HCT116 (cell line): ENCODE measurements at regions not wholly inside any gene's neighbourhood (a gene's known extent, or its start where the extent isn't known, plus 50 kb on each side); places are given as distances from the start of the nearest gene placed in this dataset.

Experiments
- ATAC-seq: fragments of 200-7000 bp; cut with Tn5 transposase; 2 replicates; pipeline ENCODE4 v1.9.1; 2020; ENCODE audit warnings: mild to moderate bottlenecking, moderate library complexity
- BruUV-seq: library from RNA; stranded (reverse); fragments of 400-500 nt; replicated peaks from 2 replicates; lab custom pipeline; 2021; lab: Mats Ljungman, UMichigan
- CTCF ChIA-PET: fragments of 300-600 bp; sonication (Branson Sonifier 250); formaldehyde crosslinking; loops from one replicate; lab custom pipeline; 2021; ENCODE audit warnings: antibody characterized with exemption; lab: Charles Lee
- POLR2A ChIA-PET: fragments of 300-600, 350-600 bp; sonication (Branson Sonifier 250); formaldehyde crosslinking; loops from one replicate; lab custom pipeline; 2021; ENCODE audit warnings: antibody characterized with exemption; lab: Charles Lee
- RAD21 ChIA-PET, 2 experiments: fragments of 300-600 bp; sonication (Branson Sonifier 250); formaldehyde crosslinking; loops; one replicate each; lab custom pipeline; 2023; ENCODE audit warnings: low total read pairs in 2 of 2; ENCODE audit not compliant: uncharacterized antibody in 2 of 2, unreplicated experiment in 2 of 2, low non-redundant PET in 1 of 2; lab: Charles Lee
- DNase-seq: peaks from one replicate; pipeline ENCODE4 v3.0.0-alpha.2; 2010; ENCODE audit warnings: low read depth, low spot score
- H2AFZ ChIP-seq: fragments of 200-600 bp; shearing (Covaris generic), sonication (generic); 2 replicates; pipeline ENCODE4 v1.6.1; 2017; ENCODE audit warnings: low read depth, mixed run types, mixed read lengths, antibody characterized with exemption, low read length; ENCODE audit not compliant: poor library complexity, severe bottlenecking
- H3K27ac ChIP-seq: 2 replicates; pipeline ENCODE4 v1.5.1; 2012; ENCODE audit warnings: low read depth, low read length
- H3K27me3 ChIP-seq: fragments of 200-600 bp; sonication (generic); 2 replicates; pipeline ENCODE4 v1.6.1; 2016; ENCODE audit warnings: mixed run types, low read length, mixed read lengths; ENCODE audit not compliant: insufficient read depth
- H3K36me3 ChIP-seq, 2 experiments: fragments of 200-500 bp in 1 of 2; fragments of 200-600 bp in 1 of 2; sonication (Bioruptor generic) in 1 of 2; sonication (generic) in 1 of 2; 2 replicates each; pipeline versions ENCODE4 v1.5.1 to v1.6.1; 2014 to 2016; ENCODE audit warnings: low read length in 2 of 2, inconsistent platforms in 1 of 2, mixed read lengths in 1 of 2, mixed run types in 1 of 2; ENCODE audit not compliant: insufficient read depth in 2 of 2, control insufficient read depth in 1 of 2
- H3K4me1 ChIP-seq, 2 experiments: fragments of 200-600 bp in 1 of 2; sonication (generic) in 1 of 2; 2 replicates each; pipeline versions ENCODE4 v1.5.1 to v1.6.1; 2012 to 2017; ENCODE audit warnings: low read length in 2 of 2, inconsistent platforms in 1 of 2, mild to moderate bottlenecking in 1 of 2, mixed read lengths in 1 of 2, mixed run types in 1 of 2, moderate library complexity in 1 of 2; ENCODE audit not compliant: insufficient read depth in 2 of 2, control insufficient read depth in 1 of 2
- H3K4me2 ChIP-seq: fragments of 200-600 bp; sonication (generic); 2 replicates; pipeline ENCODE4 v1.6.1; 2017; ENCODE audit warnings: mixed run types, low read length, mixed read lengths
- H3K4me3 ChIP-seq, 2 experiments: fragments of 200-600 bp in 1 of 2; sonication (generic) in 1 of 2; replicated peaks in 1 of 2; 2 replicates each; pipeline ENCODE4 v1.5.1; 2011 to 2016; ENCODE audit warnings: low read length in 2 of 2, control low read depth in 1 of 2, low read depth in 1 of 2, mild to moderate bottlenecking in 1 of 2, mixed read lengths in 1 of 2, mixed run types in 1 of 2
- H3K79me2 ChIP-seq: fragments of 200-600 bp; sonication (generic); 2 replicates; pipeline ENCODE4 v1.6.1; 2017; ENCODE audit warnings: mild to moderate bottlenecking, mixed run types, low read length, moderate library complexity, mixed read lengths; ENCODE audit not compliant: insufficient read depth
- H3K9ac ChIP-seq: fragments of 200-600 bp; sonication (generic); 2 replicates; pipeline ENCODE4 v1.6.1; 2016; ENCODE audit warnings: low read length, mixed read lengths
- H3K9me2 ChIP-seq: fragments of 200-600 bp; sonication (generic), shearing (Covaris generic); 2 replicates; pipeline ENCODE4 v1.6.1; 2017; ENCODE audit warnings: mixed run types, mild to moderate bottlenecking, moderate library complexity; ENCODE audit not compliant: insufficient read depth
- H3K9me3 ChIP-seq, 2 experiments: fragments of 200-500 bp in 1 of 2; fragments of 200-600 bp in 1 of 2; sonication (Bioruptor generic) in 1 of 2; sonication (generic) in 1 of 2; 2 replicates each; pipeline ENCODE4 v1.6.1; 2014 to 2017; ENCODE audit warnings: low read length in 2 of 2, mixed read lengths in 2 of 2, inconsistent platforms in 1 of 2, low read depth in 1 of 2, mild to moderate bottlenecking in 1 of 2, mixed run types in 1 of 2, moderate library complexity in 1 of 2; ENCODE audit not compliant: control insufficient read depth in 1 of 2, insufficient read depth in 1 of 2
- H4K20me1 ChIP-seq: fragments of 200-600 bp; sonication (generic), shearing (Covaris generic); 2 replicates; pipeline ENCODE4 v1.6.1; 2017; ENCODE audit warnings: mixed run types, mild to moderate bottlenecking, moderate library complexity; ENCODE audit not compliant: insufficient read depth
- ATF3 ChIP-seq: IDR thresholded peaks from 2 replicates; pipeline ENCODE4 v1.6.1; 2012
- CEBPB ChIP-seq: IDR thresholded peaks from 2 replicates; pipeline ENCODE4 v1.6.1; 2012; ENCODE audit warnings: low read depth
- CTCF ChIP-seq, 3 experiments: fragments of 200-600 bp in 1 of 3; sonication (generic) in 1 of 3; IDR thresholded peaks in 2 of 3; conservative IDR thresholded peaks in 1 of 3; 2 replicates each; pipeline ENCODE4 v1.5.1; 2012 to 2017; ENCODE audit warnings: low read depth in 2 of 3, low read length in 2 of 3, antibody characterized with exemption in 1 of 3, borderline replicate concordance in 1 of 3, control low read depth in 1 of 3, mild to moderate bottlenecking in 1 of 3, mixed read lengths in 1 of 3, mixed run types in 1 of 3, moderate library complexity in 1 of 3; ENCODE audit not compliant: insufficient read depth in 1 of 3
- ELF1 ChIP-seq: IDR thresholded peaks from 2 replicates; pipeline ENCODE4 v1.6.1; 2012; ENCODE audit warnings: low read depth, borderline replicate concordance
- MAX ChIP-seq: IDR thresholded peaks from 2 replicates; pipeline ENCODE4 v1.6.1; 2012
- TCF7L2 ChIP-seq: IDR thresholded peaks from 2 replicates; pipeline ENCODE4 v1.7.0; 2011; ENCODE audit warnings: borderline replicate concordance, inconsistent platforms; ENCODE audit not compliant: insufficient read depth, insufficient read length; ENCODE audit errors: extremely low read depth
- YY1 ChIP-seq: IDR thresholded peaks from 2 replicates; pipeline ENCODE4 v1.6.1; 2011; ENCODE audit warnings: low read length, low read depth, moderate library complexity, mild to moderate bottlenecking; ENCODE audit not compliant: insufficient replicate concordance; ENCODE audit errors: extremely low read depth
- ZBTB33 ChIP-seq: IDR thresholded peaks from 2 replicates; pipeline ENCODE4 v1.6.1; 2011; ENCODE audit warnings: mild to moderate bottlenecking, low read length, moderate library complexity; ENCODE audit not compliant: insufficient replicate concordance; ENCODE audit errors: extremely low read depth
- intact Hi-C: fragments of 100-400 bp; cut with micrococcal nuclease; formaldehyde crosslinking; loops from 2 replicates; pipeline ENCODE4 v1.10.0; 2022

- no peak overlapping the region for H3K27ac ChIP-seq
- H3K9ac ChIP-seq = no peak overlapping the region
- ChIA-PET RAD21 (no interaction called here), CTCF (no interaction called here), POLR2A (no interaction called here)
- no peaks in the 10 kb centered on the region for H3K9me2 ChIP-seq
- no peaks in the 10 kb centered on the region for H3K4me1 ChIP-seq
- H3K36me3 ChIP-seq = no peaks in the 10 kb centered on the region
- DNase-seq = no peak
- BruUV-seq = no TSS peak
- no peak for ATAC-seq
- no peaks in the 10 kb centered on the region for H3K79me2 ChIP-seq
- H4K20me1 ChIP-seq = no peaks in the 10 kb centered on the region
- H3K9me3 ChIP-seq = no peaks in the 10 kb centered on the region
- H2AFZ ChIP-seq = no peak overlapping the region
- H3K4me2 ChIP-seq = no peak overlapping the region
- TF ChIP-seq CTCF (IDR thresholded peaks at IDR 0.05 in 2 of 3, conservative IDR thresholded peaks at IDR 0.05 in 1 of 3; ENCODE audit: borderline replicate concordance in 1 of 3, insufficient read depth in 1 of 3, low read depth in 2 of 3, low read length in 2 of 3) (no peak), CEBPB (no peak), TCF7L2 (no peak), ELF1 (no peak), ATF3 (no peak), MAX (no peak), ZBTB33 (no peak), YY1 (no peak)
- H3K4me3 ChIP-seq = no peak overlapping the region
- intact Hi-C loops = no loop called here
- no peaks in the 10 kb centered on the region for H3K27me3 ChIP-seq
Observed at GRCh38 chr1:102084771-102085535, 88.2 kb upstream of the OLFM3 start.
